Right hindlimb (tissue), 1 donor: ENCODE measurements at regions not wholly inside any gene's neighbourhood (a gene's known extent, or its start where the extent isn't known, plus 50 kb on each side); places are given as distances from the start of the nearest gene placed in this dataset.

Experiments used
- DNase-seq: peaks from one replicate; pipeline ENCODE4 v3.0.0-alpha.2; 2018

GRCh38 chr21:41048623-41049022 is 119.3 kb upstream of the BACE2 start:
- no peak for DNase-seq

- DNase-seq, result no peak
Measured at GRCh38 chr21:41052820-41053555, 115.0 kb upstream of the BACE2 start.

GRCh38 chr21:41054018-41054578 is 113.9 kb upstream of the BACE2 start:
- DNase-seq, result peak; percentile 66

GRCh38 chr21:41055266-41055665 is 112.7 kb upstream of the BACE2 start:
- DNase-seq, result no peak

DNA sequence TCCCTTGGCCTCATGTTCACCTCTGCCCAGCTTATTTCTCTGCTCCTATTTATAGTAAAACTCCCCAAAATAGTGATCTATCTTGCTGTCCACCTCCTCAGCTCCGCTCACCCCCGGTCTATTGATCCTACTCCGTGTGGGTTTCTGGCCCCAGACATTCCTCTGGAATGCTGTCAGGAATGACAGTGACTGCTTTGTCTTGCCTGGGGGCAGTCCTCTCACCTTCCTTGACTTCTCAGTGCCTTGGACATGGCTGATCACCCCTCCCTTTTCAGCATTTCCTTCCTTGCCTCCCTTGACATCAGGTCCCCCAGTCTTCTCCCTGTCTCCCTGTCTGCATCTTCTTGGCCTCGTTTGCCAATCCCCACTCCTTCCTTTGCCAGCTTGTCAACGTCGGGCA is 108.1 kb upstream of the BACE2 start:
- no peak for DNase-seq

DNA sequence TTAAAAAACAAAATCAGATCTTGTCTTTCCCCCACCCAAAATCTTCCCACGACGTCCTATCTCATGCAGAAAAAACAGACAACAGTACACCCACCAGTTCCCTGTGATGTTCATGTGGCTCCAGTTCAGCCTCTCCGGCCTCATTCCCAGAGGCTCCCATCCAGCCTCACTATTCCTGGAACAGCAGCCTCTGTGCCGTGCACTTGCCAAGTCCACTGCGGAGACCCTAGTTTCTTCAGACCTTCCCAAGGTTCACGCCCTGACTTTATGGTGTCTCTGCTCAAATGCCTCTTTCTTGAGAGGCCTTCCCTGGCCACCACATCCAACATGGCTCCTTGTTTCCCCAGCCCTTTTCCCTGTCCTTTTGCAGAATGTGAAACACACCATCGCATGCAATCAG is 106.3 kb upstream of the BACE2 start:
- no peak for DNase-seq

DNA sequence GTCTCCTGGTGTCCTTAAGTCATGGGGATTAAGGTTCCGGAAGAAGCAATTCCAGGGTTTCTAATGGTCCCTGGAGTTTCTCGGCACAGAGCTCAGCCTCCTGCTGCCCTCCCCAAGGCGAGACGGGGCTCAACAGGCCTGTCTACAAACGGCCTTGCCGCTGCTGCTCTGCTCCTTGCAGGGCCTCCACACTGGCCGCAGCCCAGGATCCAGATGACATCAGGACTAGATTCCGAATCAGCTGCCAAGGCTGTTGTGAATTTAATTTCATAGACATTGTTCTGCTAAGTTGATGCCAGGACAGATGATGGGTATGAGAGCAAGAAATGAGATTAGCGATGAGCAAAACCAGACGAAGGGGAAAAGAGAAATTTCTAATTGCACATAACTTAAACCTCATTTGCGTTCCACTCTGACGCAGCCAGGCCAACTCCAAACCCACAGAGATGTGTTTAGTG is 103.6 kb upstream of the BACE2 start:
- DNase-seq, result peak; percentile 88

DNA sequence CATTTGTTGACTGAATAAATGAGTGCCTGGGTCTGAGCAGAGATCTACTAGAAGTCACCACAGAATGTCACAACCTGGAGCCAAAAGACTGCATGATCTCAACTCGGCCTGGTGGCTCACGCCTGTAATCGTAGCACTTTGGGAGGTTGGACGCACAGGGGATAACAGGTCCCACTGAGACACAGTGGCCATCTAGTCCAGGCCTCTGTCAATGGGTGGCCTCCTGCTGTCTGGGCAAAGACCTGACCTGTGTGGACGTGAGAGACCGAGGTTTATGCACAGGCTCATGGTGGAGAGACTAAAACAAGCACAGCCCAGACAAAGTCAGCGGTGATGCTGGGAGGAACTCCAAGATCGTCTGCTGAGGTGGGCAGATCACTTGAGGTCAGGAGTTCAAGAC is 103.0 kb upstream of the BACE2 start:
- DNase-seq, result no peak

GRCh38 chr21:41065539-41065938 is 102.4 kb upstream of the BACE2 start:
- DNase-seq, result no peak

DNA sequence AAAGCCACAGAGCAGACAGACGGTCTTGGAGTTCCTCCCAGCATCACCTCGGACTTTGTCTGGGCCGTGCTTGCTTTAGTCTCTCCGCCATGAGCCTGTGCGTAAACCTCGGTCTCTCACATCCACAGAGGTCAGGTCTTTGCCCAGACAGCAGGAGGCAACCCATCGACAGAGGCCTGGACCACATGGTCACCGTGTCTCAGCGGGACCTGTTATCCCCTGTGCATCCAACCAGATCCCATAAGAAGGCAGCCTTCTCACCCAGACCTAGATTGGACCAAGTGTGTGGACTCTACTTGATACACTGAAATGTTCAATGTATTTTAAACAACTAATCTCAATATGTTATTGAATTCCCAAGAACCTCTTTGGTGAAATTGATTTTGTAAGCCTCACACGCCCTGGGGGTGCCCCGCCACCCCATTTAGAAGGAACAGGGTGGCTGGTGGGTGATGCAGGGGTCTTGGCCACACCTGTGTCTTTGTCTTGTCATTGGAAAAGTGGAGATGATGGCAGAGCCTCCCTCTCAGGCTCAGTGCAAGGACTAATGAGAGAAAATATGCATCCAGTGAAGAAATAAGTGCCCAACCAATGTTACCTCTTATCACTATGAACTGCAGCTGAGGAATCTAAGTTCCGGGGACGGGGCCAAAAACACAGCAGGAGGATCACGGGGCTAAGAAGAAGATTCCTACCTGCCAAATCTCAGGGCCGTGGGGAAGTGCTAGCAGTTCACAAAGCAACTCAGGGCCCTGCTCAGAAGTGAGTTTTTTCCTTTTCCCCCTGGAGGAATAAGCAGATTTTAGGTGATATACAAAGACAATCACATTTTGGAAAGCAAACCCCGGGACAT is 101.6 kb upstream of the BACE2 start:
- DNase-seq, result no peak

DNA sequence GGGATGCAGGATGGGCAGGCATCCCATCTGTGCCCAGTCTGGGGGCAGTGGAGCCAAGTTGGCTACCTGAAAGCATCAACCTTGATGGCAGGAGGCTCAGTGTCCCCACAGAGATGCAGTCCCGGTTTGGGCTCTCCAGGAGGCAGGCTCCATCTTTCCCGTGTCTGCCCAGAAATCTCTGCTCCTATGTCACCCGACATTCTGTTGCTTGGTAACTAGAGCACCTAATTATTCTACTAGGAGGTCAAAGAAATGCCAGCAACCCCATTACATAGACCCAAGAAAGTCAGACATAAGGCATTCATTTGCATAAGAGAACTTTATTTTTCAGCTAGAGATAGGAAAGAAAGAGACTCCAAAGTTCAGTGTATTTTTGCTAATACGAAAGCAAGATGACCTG is 100.3 kb upstream of the BACE2 start:
- DNase-seq, result no peak

- DNase-seq, result no peak
Measured at GRCh38 chr21:41068496-41068895, 99.5 kb upstream of the BACE2 start.

GRCh38 chr21:41068967-41069642 is 98.9 kb upstream of the BACE2 start:
- DNase-seq, result peak; percentile 91

DNA sequence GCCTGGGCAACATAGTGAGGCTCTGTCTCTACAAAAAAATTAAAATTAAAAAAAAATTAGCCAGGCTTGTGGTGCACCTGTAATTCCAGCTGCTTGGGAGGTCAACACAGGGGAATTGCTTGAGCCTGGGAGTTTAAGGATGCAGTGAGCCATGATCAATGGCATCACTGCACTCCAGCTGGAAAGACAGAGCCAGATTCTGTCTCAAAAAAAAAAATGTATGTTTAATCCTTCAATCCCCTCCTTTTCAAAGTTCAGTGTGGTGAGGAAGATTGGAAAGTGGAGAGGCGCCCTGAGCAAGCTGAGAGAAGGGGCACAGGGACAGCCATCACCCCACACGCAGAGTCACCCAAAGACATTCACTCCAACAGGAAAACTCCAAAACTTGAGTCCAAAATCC is 97.7 kb upstream of the BACE2 start:
- DNase-seq, result no peak

GRCh38 chr21:41071258-41072171 is 96.4 kb upstream of the BACE2 start:
- peak; percentile 48 for DNase-seq

GRCh38 chr21:41073558-41073957 is 94.4 kb upstream of the BACE2 start:
- peak; percentile 54 for DNase-seq

DNA sequence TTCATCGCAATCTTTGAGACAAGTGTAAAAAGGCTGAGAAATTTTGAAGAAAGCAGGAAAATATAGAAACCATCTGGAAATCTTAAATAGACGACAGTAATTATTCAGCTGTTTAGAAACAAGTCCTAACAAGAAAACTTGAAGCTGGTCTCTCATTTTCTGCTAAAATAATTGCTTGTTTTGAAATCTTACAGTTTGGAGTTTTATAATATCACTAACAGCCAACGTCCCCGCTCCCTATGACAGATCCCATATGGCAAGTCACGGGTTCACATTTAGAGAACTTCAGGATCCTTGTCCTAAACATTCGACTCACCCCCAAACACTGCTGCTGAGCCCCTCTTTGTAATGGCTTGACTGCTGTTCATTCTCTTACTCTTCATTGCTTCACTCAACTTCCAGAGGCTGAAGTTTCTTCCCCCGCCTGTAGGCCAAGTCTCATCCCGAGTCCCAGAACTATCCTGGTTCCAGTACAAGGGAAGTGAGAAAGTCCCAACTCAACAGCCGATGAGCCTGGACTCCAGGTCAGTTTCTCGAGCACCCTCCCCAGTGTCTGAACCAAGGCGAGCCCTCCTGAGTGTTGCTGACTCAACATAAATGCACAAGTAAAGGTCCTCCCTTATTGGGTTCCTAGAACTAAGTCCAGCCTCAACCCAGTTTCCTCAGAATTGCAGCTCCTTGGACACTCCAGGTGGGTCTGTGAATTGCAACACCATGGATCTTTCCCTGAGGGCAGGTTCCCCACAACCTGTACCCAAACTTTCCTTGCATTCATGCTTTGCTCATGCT is 93.4 kb upstream of the BACE2 start:
- no peak for DNase-seq

GRCh38 chr21:41075656-41076055 is 92.3 kb upstream of the BACE2 start:
- no peak for DNase-seq

DNA sequence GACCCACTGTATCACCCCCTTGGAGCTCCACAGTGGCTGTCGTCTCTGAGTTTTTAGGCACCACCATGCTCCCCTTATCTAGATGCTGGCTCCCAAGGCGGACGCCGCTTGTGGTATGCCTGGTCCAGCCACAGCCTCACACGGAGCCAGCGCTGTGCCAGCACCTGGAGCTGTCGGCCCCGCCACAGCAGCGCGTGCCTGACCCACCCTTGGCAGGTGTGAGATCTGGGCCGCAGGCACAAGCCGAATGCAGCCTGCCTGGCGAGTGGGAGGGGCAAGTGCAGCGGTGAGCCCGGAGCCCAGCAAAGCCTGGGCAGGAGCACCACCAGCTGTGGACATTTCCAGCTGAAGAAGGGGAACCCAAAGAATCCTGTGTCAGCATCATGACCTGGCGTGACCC is 91.9 kb upstream of the BACE2 start:
- no peak for DNase-seq

DNA sequence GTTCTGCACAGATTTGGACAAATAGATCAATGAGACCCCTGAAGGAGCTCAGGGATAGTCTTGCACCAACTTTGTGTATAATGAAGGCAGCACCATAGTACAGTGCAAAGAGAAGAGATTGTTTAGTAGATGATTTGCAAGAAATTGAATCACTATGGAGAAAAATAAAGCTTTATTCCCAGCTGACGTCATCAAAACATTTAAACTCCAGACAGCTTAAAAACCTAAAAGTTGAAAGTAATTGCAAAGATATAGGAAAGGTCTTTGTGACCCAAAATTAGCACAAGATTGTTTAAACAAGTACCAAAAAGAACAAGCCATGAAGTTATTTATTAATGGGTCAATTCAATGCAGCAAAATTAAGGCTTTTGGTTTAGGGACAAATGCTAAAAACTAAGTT is 88.8 kb upstream of the BACE2 start:
- no peak for DNase-seq

- no peak for DNase-seq
Measured at GRCh38 chr21:41080485-41081121, 87.4 kb upstream of the BACE2 start.
